Lung microvascular endothelial cell (primary cell): ENCODE measurements at regions not wholly inside any gene's neighbourhood (a gene's known extent, or its start where the extent isn't known, plus 50 kb on each side); places are given as distances from the start of the nearest gene placed in this dataset.
A peak's percentile ranks its signal among the peaks of the same experiment; 100 is the strongest.

Source experiments
- DNase-seq, 2 donors: peaks; one replicate each; pipeline versions ENCODE4 v3.0.0 to v3.0.0-alpha.2; 2010; ENCODE audit warnings: low read depth in 2 of 2

GRCh38 chr18:71523483-71524435, 1020.4 kb downstream of the CBLN2 start:
- DNase-seq = no peak

GRCh38 chr18:71505526-71505925, 1038.6 kb downstream of the CBLN2 start:
- DNase-seq = no peak

GRCh38 chr18:71503222-71503621, 1040.9 kb downstream of the CBLN2 start:
- DNase-seq = no peak

- no peak for DNase-seq
Observed at GRCh38 chr18:71485611-71486010, 1058.5 kb downstream of the CBLN2 start.

GRCh38 chr18:71471963-71472725, 1072.0 kb downstream of the CBLN2 start:
- no peak for DNase-seq

GRCh38 chr18:71456206-71456605, 1087.9 kb downstream of the CBLN2 start:
- no peak for DNase-seq

GRCh38 chr18:71450257-71450656, 1093.9 kb downstream of the CBLN2 start:
- DNase-seq = no peak

- no peak for DNase-seq
Observed at GRCh38 chr18:71443706-71444480, 1100.2 kb downstream of the CBLN2 start.

- DNase-seq = no peak
Observed at GRCh38 chr18:71442731-71443141, 1101.4 kb downstream of the CBLN2 start.

- DNase-seq = peak in 1 of 2 donors; percentile 36
Observed at GRCh38 chr18:71441156-71441555, 1103.0 kb downstream of the CBLN2 start.

- no peak for DNase-seq
Observed at GRCh38 chr18:71437511-71437910, 1106.6 kb downstream of the CBLN2 start.

GRCh38 chr18:71433373-71433772, 1110.8 kb downstream of the CBLN2 start:
- DNase-seq = no peak

GRCh38 chr18:71431689-71432088, 1112.5 kb downstream of the CBLN2 start:
- DNase-seq = peak in 1 of 2 donors; percentile 70

- DNase-seq = peak in 1 of 2 donors; percentile 65
Observed at GRCh38 chr18:71431171-71431570, 1113.0 kb downstream of the CBLN2 start.

- DNase-seq = no peak
Observed at GRCh38 chr18:71426441-71426840, 1117.7 kb downstream of the CBLN2 start.

GRCh38 chr18:71405169-71405809, 1116.4 kb downstream of the SOCS6 start:
- DNase-seq = no peak

GRCh38 chr18:71403501-71403900, 1114.7 kb downstream of the SOCS6 start:
- DNase-seq = no peak

- DNase-seq = peak in 1 of 2 donors; percentile 68
Observed at GRCh38 chr18:71398531-71398930, 1109.7 kb downstream of the SOCS6 start.

GRCh38 chr18:71388148-71388547, 1099.3 kb downstream of the SOCS6 start:
- DNase-seq = no peak

- no peak for DNase-seq
Observed at GRCh38 chr18:71374294-71375000, 1085.6 kb downstream of the SOCS6 start.
